K562 (cell line): ENCODE measurements at regions not wholly inside any gene's neighbourhood (a gene's known extent, or its start where the extent isn't known, plus 50 kb on each side); places are given as distances from the start of the nearest gene placed in this dataset.

Experiments
- ATAC-seq: fragments of 200-7000 bp; cut with Tn5 transposase; 3 replicates; pipeline ENCODE4 v1.9.1; 2020; ENCODE audit warnings: moderate library complexity
- BruUV-seq: library from RNA; stranded (reverse); fragments of 400-500 nt; replicated peaks from 2 replicates; lab custom pipeline; 2021; lab: Mats Ljungman, UMichigan
- CTCF ChIA-PET: fragments of 300-600 bp; formaldehyde crosslinking; extraction: SDS; loops from one replicate; lab custom pipeline; 2021; ENCODE audit warnings: low intra/inter-chr PET ratio; lab: Yijun Ruan, JAX
- POLR2A ChIA-PET: fragments of 300-600, 350-650 bp; sonication (Branson Sonifier 250); formaldehyde crosslinking; extraction: SDS; loops from one replicate; lab custom pipeline; 2021; ENCODE audit warnings: antibody characterized with exemption, inconsistent platforms; lab: Yijun Ruan, JAX
- DNase-seq, 4 experiments: peaks; one replicate each; pipeline versions ENCODE4 v3.0.0 to v3.0.0-alpha.2; 2011 to 2018; ENCODE audit warnings: low spot score in 3 of 4, mixed read lengths in 3 of 4; ENCODE audit errors: extremely low read depth in 1 of 4
- FAIRE-seq: peaks from 2 replicates; lab custom pipeline; 2011; peaks lifted over from hg19 to GRCh38; lab: Jason Lieb, UNC
- H2AFZ ChIP-seq: 2 replicates; pipeline ENCODE4 v1.6.0; 2011; ENCODE audit warnings: low read depth, low read length, control low read depth, inconsistent platforms
- H3K27ac ChIP-seq: fragments of 200-600 bp; 3 replicates; pipeline ENCODE4 v1.8.0; 2011; ENCODE audit warnings: low read depth, mild to moderate bottlenecking, control low read depth, inconsistent platforms, low read length, moderate library complexity, mixed read lengths; ENCODE audit errors: extremely low read depth
- H3K27me3 ChIP-seq, 2 experiments: fragments of 300-600 bp in 1 of 2; 2 replicates in 1 of 2; 3 replicates in 1 of 2; pipeline versions ENCODE4 v1.6.0 to v1.8.0; 2011; ENCODE audit warnings: inconsistent platforms in 2 of 2, low read length in 2 of 2, mild to moderate bottlenecking in 1 of 2, mixed read lengths in 1 of 2, moderate library complexity in 1 of 2; ENCODE audit not compliant: control insufficient read depth in 2 of 2, insufficient read depth in 2 of 2
- H3K36me3 ChIP-seq: fragments of 300-600 bp; 3 replicates; pipeline ENCODE4 v1.8.0; 2011; ENCODE audit warnings: mild to moderate bottlenecking, low read length, inconsistent platforms; ENCODE audit not compliant: control insufficient read depth, insufficient read depth
- H3K4me1 ChIP-seq, 2 experiments: fragments of 200-600 bp in 1 of 2; replicated peaks in 1 of 2; 2 replicates in 1 of 2; 3 replicates in 1 of 2; pipeline versions ENCODE4 v1.5.1 to v1.8.0; 2011; ENCODE audit warnings: inconsistent platforms in 2 of 2, low read length in 2 of 2, mild to moderate bottlenecking in 1 of 2, mixed read lengths in 1 of 2, moderate library complexity in 1 of 2; ENCODE audit not compliant: control insufficient read depth in 2 of 2, insufficient read depth in 2 of 2
- H3K4me2 ChIP-seq: 2 replicates; pipeline ENCODE4 v1.6.1; 2011; ENCODE audit warnings: low read length, control low read depth, inconsistent platforms, mixed read lengths; ENCODE audit not compliant: insufficient read depth
- H3K4me3 ChIP-seq: fragments of 200-600 bp; sonication (generic), shearing (Covaris generic); 2 replicates; pipeline ENCODE4 v1.5.1; 2016; ENCODE audit warnings: control low read depth, inconsistent platforms
- H3K79me2 ChIP-seq: fragments of 200-600 bp; 3 replicates; pipeline ENCODE4 v1.8.0; 2011; ENCODE audit warnings: low read length, inconsistent platforms; ENCODE audit not compliant: control insufficient read depth, insufficient read depth
- H3K9ac ChIP-seq, 2 experiments: 2 replicates each; pipeline versions ENCODE4 v1.6.0 to v1.6.1; 2011; ENCODE audit warnings: low read depth in 2 of 2, low read length in 2 of 2, control low read depth in 1 of 2, inconsistent platforms in 1 of 2, mild to moderate bottlenecking in 1 of 2, mixed read lengths in 1 of 2; ENCODE audit not compliant: insufficient read depth in 1 of 2
- H3K9me1 ChIP-seq: one replicate; pipeline ENCODE4 v1.6.0; 2011; ENCODE audit warnings: inconsistent platforms, mild to moderate bottlenecking, low read length, moderate library complexity; ENCODE audit not compliant: control insufficient read depth, insufficient read depth
- H3K9me3 ChIP-seq: replicated peaks from 2 replicates; pipeline ENCODE4 v1.5.1; 2011; ENCODE audit warnings: low read depth, low read length, inconsistent platforms; ENCODE audit not compliant: control insufficient read depth, insufficient read depth
- H4K20me1 ChIP-seq: replicated peaks from 2 replicates; pipeline ENCODE4 v1.6.1; 2011; ENCODE audit warnings: low read length, inconsistent platforms, mixed read lengths; ENCODE audit not compliant: control insufficient read depth, insufficient read depth
- DPF2 ChIP-seq: fragments of 450-650 bp; IDR thresholded peaks from 2 replicates; pipeline ENCODE4 v1.6.1; 2016
- ELF2 ChIP-seq: fragments of 250-450 bp; sonication (Bioruptor Pico); IDR thresholded peaks from 2 replicates; pipeline ENCODE4 v1.5.0; 2021; ENCODE audit warnings: mild to moderate bottlenecking
- ETS2 ChIP-seq: IDR thresholded peaks from 2 replicates; pipeline ENCODE4 v1.6.1; 2016; ENCODE audit warnings: borderline replicate concordance, missing genetic modification characterization, mild to moderate bottlenecking, moderate library complexity, missing compliant biosample characterization; ENCODE audit not compliant: poor library complexity, severe bottlenecking
- HNRNPH1 ChIP-seq: fragments of 200-400 bp; formaldehyde crosslinking; optimal IDR thresholded peaks from 2 replicates; pipeline ENCODE3; 2017; ENCODE audit warnings: low read depth, mild to moderate bottlenecking, low read length, moderate library complexity
- MYNN ChIP-seq, 2 experiments: sonication (generic); formaldehyde crosslinking in 1 of 2; IDR thresholded peaks; 2 replicates each; pipeline versions ENCODE4 v1.5.0 to v1.6.1; 2016 to 2020; ENCODE audit warnings: antibody characterized with exemption in 1 of 2, missing genetic modification reagents in 1 of 2
- ZBTB12 ChIP-seq: fragments of 250-450 bp; sonication (Bioruptor Pico); IDR thresholded peaks from 2 replicates; pipeline ENCODE4 v1.4.0; 2020
- ZBTB17 ChIP-seq: fragments of 450-650 bp; formaldehyde crosslinking; IDR thresholded peaks from 2 replicates; pipeline ENCODE4 v1.4.0; 2020; ENCODE audit warnings: mild to moderate bottlenecking
- WGBS: fragments of 100-300 bp; shearing (Covaris generic); methylation state at CpG from one replicate; pipeline ENCODE4 v1.1.6; 2016; ENCODE audit warnings: low coverage, mixed read lengths; ENCODE audit not compliant: insufficient coverage; ENCODE audit errors: missing lambda C conversion rate; 5-methylcytosine and 5-hydroxymethylcytosine counted together
- in situ Hi-C: fragments of 300-500 bp; cut with MboI; formaldehyde crosslinking; loops from 4 replicates; pipeline ENCODE4 v1.15.0; 2018; ENCODE audit warnings: inconsistent platforms, mixed read lengths
- intact Hi-C: fragments of 100-400 bp; cut with micrococcal nuclease; formaldehyde crosslinking; loops from 2 replicates; pipeline ENCODE4 v1.14.2; 2022

GRCh38 chr6:105587349-105588122 is 184.7 kb upstream of the PREP start:
- Histone ChIP-seq H3K4me3 (no peak overlapping the region), H3K9me3 (no peaks in the 10 kb centered on the region), H3K9ac (no peak overlapping the region), H3K4me2 (no peak overlapping the region; the same call in 1 of the 2 replicates), H3K27ac (no peak overlapping the region), H3K79me2 (no peaks in the 10 kb centered on the region)
- no peak for FAIRE-seq
- CTCF ChIA-PET: no interaction called here
- TF ChIP-seq MYNN (IDR thresholded peaks at IDR 0.05) (no peak), MYNN (CRISPR knock-in tag; IDR thresholded peaks at IDR 0.05) (no peak), ELF2 (CRISPR knock-in tag) (no peak), ETS2 (tag) (no peak), ZBTB17 (CRISPR knock-in tag) (no peak), DPF2 (no peak), ZBTB12 (CRISPR knock-in tag) (no peak), HNRNPH1 (no peak)
- TF ChIP-seq, all 486 proteins: peak for 0
- ATAC-seq (no peak), DNase-seq (no peak)
- H3K36me3 ChIP-seq: no peaks in the 10 kb centered on the region
- POLR2A ChIA-PET: interaction anchor here (0.5 to 1.4 kb wide), 3 partner anchors 12 to 1272 kb away, joined by 3 to 4 read pairs (median 3); no protein-coding TSS in a partner anchor
- in situ Hi-C loops: no loop called here
- no peaks in the 10 kb centered on the region for H4K20me1 ChIP-seq
- peaks cover 4 to 26% of the 10 kb centered on the region in 2 experiments; a peak in 4 of 5 replicates for H3K27me3 ChIP-seq
- H2AFZ ChIP-seq: no peak overlapping the region
- 3% methylated on average over 23 of the region's 23 CpGs for WGBS
- no TSS peak for BruUV-seq
- intact Hi-C loops: no loop called here
- H3K4me1 ChIP-seq: no peaks in the 10 kb centered on the region
- no peaks in the 10 kb centered on the region for H3K9me1 ChIP-seq
